GM10266 (cell line): ENCODE measurements at regions not wholly inside any gene's neighbourhood (a gene's known extent, or its start where the extent isn't known, plus 50 kb on each side); places are given as distances from the start of the nearest gene placed in this dataset.

ENCODE experiments used
- DNase-seq: peaks from one replicate; pipeline ENCODE4 v3.0.0; 2012; ENCODE audit errors: extremely low spot score
- TF ChIP-seq, protein P1 (sequence below): IDR thresholded peaks from 2 replicates; pipeline ENCODE4 v1.5.1; 2012; ENCODE audit warnings: mild to moderate bottlenecking, low read depth; ENCODE audit not compliant: control insufficient read depth, insufficient read depth; ENCODE audit errors: missing control alignments

DNA sequence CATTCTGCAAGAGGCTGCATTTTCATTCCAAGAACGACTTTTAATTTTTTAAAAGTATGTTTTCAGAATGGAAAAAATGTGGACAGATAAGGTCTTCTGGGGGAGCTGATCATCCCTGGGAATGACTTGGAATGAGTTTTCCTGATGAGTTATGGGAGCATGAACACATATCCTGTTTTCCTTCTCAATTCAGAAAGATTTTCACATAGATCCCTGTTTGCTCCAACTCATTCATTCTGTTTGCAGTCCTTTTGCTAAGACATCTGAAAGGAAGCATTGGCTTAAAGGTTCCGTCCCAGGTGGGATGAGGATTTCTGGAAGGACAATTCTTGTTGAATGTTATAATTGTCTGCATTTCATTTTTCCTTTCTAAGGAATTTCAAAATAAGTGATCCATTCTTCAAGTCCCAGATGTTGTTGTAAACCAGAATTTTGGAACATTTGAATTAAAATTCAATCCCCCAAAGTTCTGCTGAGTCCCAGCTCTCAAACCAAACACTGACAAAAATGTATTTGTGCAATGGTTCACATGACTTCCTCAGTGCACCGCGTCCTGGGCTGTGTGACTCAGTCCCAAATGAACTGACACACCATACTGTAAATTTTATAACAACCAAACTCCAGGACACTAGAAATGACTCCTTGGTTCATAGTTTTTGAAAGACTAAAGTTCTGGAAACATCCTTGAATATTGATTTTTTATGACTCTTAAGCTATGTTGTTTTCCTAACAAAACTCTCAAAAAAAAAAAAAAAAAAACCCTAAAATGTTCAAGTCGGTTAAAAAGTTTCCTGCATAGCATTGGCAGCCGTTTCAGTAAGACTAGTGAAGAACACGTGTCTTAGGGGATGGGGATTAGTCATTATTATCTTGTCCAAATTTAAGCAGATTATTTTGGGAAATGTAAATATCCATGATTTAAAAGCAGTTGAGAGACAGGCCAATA is 281.8 kb upstream of the TCF4 start:
- TF ChIP-seq, protein P1, sequence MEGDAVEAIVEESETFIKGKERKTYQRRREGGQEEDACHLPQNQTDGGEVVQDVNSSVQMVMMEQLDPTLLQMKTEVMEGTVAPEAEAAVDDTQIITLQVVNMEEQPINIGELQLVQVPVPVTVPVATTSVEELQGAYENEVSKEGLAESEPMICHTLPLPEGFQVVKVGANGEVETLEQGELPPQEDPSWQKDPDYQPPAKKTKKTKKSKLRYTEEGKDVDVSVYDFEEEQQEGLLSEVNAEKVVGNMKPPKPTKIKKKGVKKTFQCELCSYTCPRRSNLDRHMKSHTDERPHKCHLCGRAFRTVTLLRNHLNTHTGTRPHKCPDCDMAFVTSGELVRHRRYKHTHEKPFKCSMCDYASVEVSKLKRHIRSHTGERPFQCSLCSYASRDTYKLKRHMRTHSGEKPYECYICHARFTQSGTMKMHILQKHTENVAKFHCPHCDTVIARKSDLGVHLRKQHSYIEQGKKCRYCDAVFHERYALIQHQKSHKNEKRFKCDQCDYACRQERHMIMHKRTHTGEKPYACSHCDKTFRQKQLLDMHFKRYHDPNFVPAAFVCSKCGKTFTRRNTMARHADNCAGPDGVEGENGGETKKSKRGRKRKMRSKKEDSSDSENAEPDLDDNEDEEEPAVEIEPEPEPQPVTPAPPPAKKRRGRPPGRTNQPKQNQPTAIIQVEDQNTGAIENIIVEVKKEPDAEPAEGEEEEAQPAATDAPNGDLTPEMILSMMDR, result no peak
- no peak for DNase-seq

DNA sequence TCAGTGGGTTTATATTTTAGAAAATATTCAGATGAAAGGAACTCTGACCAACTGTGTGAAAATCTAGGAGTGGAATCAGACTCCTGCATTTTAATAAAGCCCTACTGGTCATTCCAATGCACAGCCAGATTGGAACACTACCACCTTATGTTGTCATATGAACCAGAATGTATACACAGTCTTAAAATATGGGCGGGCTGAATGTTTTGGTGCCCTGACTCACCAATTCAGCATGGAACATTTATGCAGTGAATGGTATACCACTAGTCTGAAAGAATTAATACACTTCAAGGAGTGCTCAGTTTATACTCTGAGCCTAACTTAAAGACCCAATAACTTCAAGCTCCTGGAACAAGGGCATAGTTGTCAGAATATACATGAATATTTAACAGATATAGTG is 280.9 kb upstream of the TCF4 start:
- no peak for DNase-seq
- TF ChIP-seq, protein P1, result no peak

DNA sequence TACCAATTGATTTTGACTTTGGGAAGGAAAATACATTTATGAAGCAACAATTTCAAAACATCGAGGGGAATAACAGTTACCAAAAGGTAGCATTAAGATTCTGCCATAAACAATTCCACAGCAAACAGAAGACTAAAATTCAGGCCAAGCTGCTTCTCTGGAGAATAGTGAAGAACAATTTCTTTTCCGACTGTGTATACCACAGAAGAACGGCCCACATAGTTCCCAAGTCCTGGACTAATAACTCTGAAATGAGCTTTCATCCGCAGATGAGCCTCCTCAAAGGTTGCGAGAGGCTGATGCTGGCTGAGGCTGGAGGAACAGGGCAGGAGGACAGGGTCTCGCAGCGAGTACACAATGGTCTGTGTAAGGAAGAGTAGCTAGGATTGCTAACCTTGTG is 278.9 kb upstream of the TCF4 start:
- DNase-seq, result no peak
- TF ChIP-seq, protein P1, result no peak

DNA sequence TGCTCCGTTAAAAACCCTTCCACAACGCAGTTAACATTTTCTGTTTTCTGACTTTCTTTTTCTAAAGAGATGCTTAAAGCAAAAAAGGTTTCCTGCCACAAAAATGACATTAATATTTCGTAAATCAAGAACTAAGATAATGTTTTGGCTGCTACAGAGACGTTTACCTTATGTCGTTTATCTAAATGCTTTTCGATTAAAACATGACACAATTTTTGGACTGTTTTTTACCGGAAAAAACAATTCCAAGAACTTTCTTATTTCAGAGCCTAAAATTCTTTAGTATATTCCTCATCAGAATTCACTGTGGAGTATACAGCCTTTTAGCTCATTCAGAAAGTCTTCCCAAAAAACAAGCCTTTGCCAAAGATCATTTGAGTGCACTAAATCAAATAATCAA is 278.0 kb upstream of the TCF4 start:
- TF ChIP-seq, protein P1, result no peak
- DNase-seq, result no peak

DNA sequence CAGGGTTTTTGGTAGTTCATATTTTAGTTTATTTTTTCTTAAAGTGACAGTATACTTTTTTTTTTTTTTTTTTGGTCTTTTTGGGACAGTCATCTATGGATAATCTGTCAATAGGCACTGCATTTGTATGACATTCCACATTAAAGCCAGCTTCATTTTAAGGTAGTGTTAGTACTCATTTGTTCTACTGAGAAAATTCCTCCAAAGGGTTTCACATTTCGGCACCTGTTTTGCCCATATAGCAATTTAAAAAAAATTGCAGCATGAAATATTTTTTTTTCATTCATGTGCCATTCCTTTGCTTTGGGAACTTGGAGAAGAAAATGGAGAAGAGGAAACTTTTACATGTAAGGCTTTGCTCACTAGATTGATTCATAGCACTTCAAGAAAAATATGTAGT is 276.3 kb upstream of the TCF4 start:
- DNase-seq, result no peak
- TF ChIP-seq, protein P1, result no peak

DNA sequence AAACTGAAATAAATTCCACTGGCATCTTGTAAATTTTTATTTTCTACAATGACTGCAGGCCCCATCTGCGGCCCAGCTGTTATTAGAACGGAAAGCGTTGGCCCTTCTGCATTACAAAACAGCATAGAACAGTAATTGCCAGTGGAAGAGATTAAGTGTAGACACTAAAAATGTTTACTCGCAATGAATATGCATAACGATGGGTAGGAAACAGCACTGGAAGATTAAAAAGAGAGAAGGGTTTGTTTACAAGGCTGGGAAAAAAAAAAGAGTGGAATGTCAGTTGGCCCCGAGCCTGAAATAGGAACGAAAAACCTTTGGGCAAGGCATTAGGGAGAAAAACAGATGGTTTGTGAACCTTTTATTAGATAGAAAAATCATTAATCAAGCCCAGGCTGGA is 275.9 kb upstream of the TCF4 start:
- TF ChIP-seq, protein P1, result no peak
- DNase-seq, result no peak

DNA sequence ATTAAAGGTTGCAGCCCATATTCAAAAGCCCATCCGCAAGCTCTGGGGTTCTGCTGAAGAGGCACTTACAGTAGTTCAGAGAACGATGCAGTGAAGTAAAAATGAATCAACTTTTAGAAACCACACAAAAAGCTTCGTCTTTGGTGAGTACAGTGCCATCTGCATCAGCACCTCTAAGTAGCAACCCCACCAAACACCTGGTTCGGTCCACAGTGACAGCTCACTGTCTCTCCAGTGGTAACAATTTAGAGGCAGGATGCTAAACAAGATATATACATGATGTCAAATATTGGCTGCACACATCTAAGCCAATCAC is 275.4 kb upstream of the TCF4 start:
- TF ChIP-seq, protein P1, result no peak
- DNase-seq, result no peak
